ENCODE measurements at regions not wholly inside any gene's neighbourhood (a gene's known extent, or its start where the extent isn't known, plus 50 kb on each side); places are given as distances from the start of the nearest gene placed in this dataset.

GRCh38 chr10:91076991-91077548 is 143.4 kb upstream of the PCGF5 start:
- Mint-ChIP-seq H3K4me1 (ENCODE audit: low read depth) (no peaks in the 10 kb centered on the region), H3K27ac (no peak overlapping the region), H3K9me3 (no peaks in the 10 kb centered on the region), H3K4me3 (no peak overlapping the region), H3K27me3 (peaks cover 3% of the 10 kb centered on the region), H3K36me3 (ENCODE audit: low read depth) (no peaks in the 10 kb centered on the region)
- TF ChIP-seq CTCF (IDR thresholded peaks at IDR 0.05): no peak
- intact Hi-C loops (cut with micrococcal nuclease): no loop called here
- ATAC-seq: no peak
- DNase-seq: no peak
- ChIA-PET CTCF (interaction anchor here (0.5 to 2.3 kb wide), 3 partner anchors 14 to 222 kb away, joined by 3 to 6 read pairs (median 4); no protein-coding TSS in a partner anchor), POLR2A (no interaction called here)

- peaks cover 3% of the 10 kb centered on the region for H3K27me3 Mint-ChIP-seq
- H3K27ac Mint-ChIP-seq: no peak overlapping the region
- DNase-seq (no peak), ATAC-seq (no peak)
- H3K36me3 Mint-ChIP-seq (ENCODE audit: low read depth): no peaks in the 10 kb centered on the region
- ChIA-PET CTCF (interaction anchor here (0.5 to 2.7 kb wide), 4 partner anchors 13 to 221 kb away, joined by 3 to 16 read pairs (median 5); no protein-coding TSS in a partner anchor), POLR2A (no interaction called here)
- no peak overlapping the region for H3K4me3 Mint-ChIP-seq
- H3K9me3 Mint-ChIP-seq: no peaks in the 10 kb centered on the region
- no peak for TF ChIP-seq CTCF (IDR thresholded peaks at IDR 0.05)
- no peaks in the 10 kb centered on the region for H3K4me1 Mint-ChIP-seq (ENCODE audit: low read depth)
- intact Hi-C loops (cut with micrococcal nuclease): no loop called here
Observed at GRCh38 chr10:91077549-91078071, 142.9 kb upstream of the PCGF5 start.

GRCh38 chr10:91080776-91081175 is 139.7 kb upstream of the PCGF5 start:
- POLR2A ChIA-PET: no interaction called here
- Mint-ChIP-seq H3K9me3 (no peaks in the 10 kb centered on the region), H3K27me3 (peaks cover 3% of the 10 kb centered on the region), H3K27ac (no peak overlapping the region), H3K36me3 (ENCODE audit: low read depth) (no peaks in the 10 kb centered on the region), H3K4me3 (no peak overlapping the region), H3K4me1 (ENCODE audit: low read depth) (no peaks in the 10 kb centered on the region)
- no peak for DNase-seq
- ATAC-seq: no peak
- no peak for TF ChIP-seq CTCF (IDR thresholded peaks at IDR 0.05)
- CTCF ChIA-PET: interaction anchor here (2.0 kb wide), 1 partner anchor 74 kb away, joined by 4 read pairs; no protein-coding TSS in a partner anchor
- intact Hi-C loops (cut with micrococcal nuclease): no loop called here

- Mint-ChIP-seq H3K27me3 (peaks cover 1% of the 10 kb centered on the region), H3K9me3 (no peaks in the 10 kb centered on the region), H3K36me3 (ENCODE audit: low read depth) (no peaks in the 10 kb centered on the region), H3K4me3 (no peak overlapping the region), H3K27ac (no peak overlapping the region), H3K4me1 (ENCODE audit: low read depth) (no peaks in the 10 kb centered on the region)
- no peak for TF ChIP-seq CTCF (IDR thresholded peaks at IDR 0.05)
- DNase-seq (no peak), ATAC-seq (no peak)
- ChIA-PET POLR2A (no interaction called here), CTCF (interaction anchor here (2.0 kb wide), 1 partner anchor 76 kb away, joined by 4 read pairs; no protein-coding TSS in a partner anchor)
- intact Hi-C loops (cut with micrococcal nuclease): no loop called here
Observed at GRCh38 chr10:91082447-91082846, 138.0 kb upstream of the PCGF5 start.

- ATAC-seq (no peak), DNase-seq (no peak)
- Mint-ChIP-seq H3K4me1 (ENCODE audit: low read depth) (no peaks in the 10 kb centered on the region), H3K9me3 (peaks cover under 1% of the 10 kb centered on the region), H3K27me3 (no peaks in the 10 kb centered on the region), H3K4me3 (no peak overlapping the region), H3K36me3 (ENCODE audit: low read depth) (no peaks in the 10 kb centered on the region), H3K27ac (no peak overlapping the region)
- POLR2A ChIA-PET: no interaction called here
- intact Hi-C loops (cut with micrococcal nuclease): loop anchor here (2.0 kb wide), 1 partner anchor 162 kb away; no protein-coding TSS in a partner anchor
- CTCF ChIA-PET: interaction anchor here (1.0 to 4.9 kb wide), 12 partner anchors 9 to 209 kb away, joined by 3 to 79 read pairs (median 4); no protein-coding TSS in a partner anchor
- TF ChIP-seq CTCF (IDR thresholded peaks at IDR 0.05): peak; percentile 38
Observed at GRCh38 chr10:91088300-91089140, 131.9 kb upstream of the PCGF5 start.
